Neuron (in vitro differentiated cells): ENCODE measurements at regions not wholly inside any gene's neighbourhood (a gene's known extent, or its start where the extent isn't known, plus 50 kb on each side); places are given as distances from the start of the nearest gene placed in this dataset.

ENCODE experiments used
- H2AFZ ChIP-seq: one replicate; pipeline ENCODE4 v1.6.1; 2013; ENCODE audit warnings: low read depth, mild to moderate bottlenecking, inconsistent platforms, low read length, moderate library complexity
- H3K27me3 ChIP-seq: one replicate; pipeline ENCODE4 v1.6.1; 2013; ENCODE audit warnings: low read length; ENCODE audit not compliant: insufficient read depth
- H3K36me3 ChIP-seq: one replicate; pipeline ENCODE4 v1.6.1; 2013; ENCODE audit warnings: low read length; ENCODE audit not compliant: insufficient read depth
- H3K4me1 ChIP-seq: one replicate; pipeline ENCODE4 v1.6.1; 2013; ENCODE audit warnings: low read length; ENCODE audit not compliant: insufficient read depth
- H3K4me3 ChIP-seq: 2 replicates; pipeline ENCODE4 v1.5.1; 2013; ENCODE audit warnings: mild to moderate bottlenecking, low read length, moderate library complexity
- H3K9me3 ChIP-seq: one replicate; pipeline ENCODE4 v1.6.1; 2013; ENCODE audit warnings: low read length

DNA sequence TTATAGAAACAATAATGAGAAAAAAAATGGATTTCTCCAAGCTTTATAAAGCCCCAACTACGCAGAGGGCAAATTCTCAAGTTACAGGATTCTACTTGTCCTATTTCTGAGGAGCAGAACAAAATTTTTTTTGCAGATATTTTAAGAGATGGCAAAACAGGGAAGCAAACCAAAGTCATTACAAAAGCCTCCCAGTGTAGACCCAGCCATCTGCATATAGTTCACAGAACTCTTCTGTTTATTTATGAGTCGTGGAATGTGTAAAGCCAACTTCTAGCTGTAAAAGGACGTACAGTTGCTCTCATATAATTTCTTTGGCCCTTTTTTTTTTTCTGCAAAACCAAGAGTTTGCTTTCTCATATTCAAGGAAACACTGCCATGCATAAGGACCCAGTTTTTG, 120.4 kb downstream of the PCDH7 start:
- H3K4me1 ChIP-seq: peaks cover 25% of the 10 kb centered on the region
- H3K27me3 ChIP-seq: no peaks in the 10 kb centered on the region
- H3K4me3 ChIP-seq: no peak overlapping the region
- H2AFZ ChIP-seq: no peak overlapping the region
- no peaks in the 10 kb centered on the region for H3K9me3 ChIP-seq
- no peaks in the 10 kb centered on the region for H3K36me3 ChIP-seq

DNA sequence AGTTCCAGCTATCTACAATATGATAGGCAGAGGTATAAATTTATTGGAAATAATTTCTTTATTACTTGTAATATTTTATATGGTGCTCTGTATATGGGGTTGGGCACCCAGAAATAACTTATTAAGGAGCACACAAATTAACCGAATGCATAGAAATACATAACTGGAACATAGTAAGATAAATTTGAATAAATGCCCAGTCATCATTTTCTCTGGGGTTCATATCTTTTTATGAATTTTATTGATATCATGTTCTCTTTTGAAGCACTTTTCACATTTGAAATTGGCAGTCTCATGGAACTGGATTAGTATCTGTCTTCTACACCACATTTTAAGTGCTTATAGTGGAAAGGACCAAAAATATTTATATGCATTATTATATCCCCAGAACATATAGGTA, 122.0 kb downstream of the PCDH7 start:
- Histone ChIP-seq H3K4me3 (no peak overlapping the region), H3K9me3 (no peaks in the 10 kb centered on the region), H3K36me3 (no peaks in the 10 kb centered on the region), H3K27me3 (no peaks in the 10 kb centered on the region), H2AFZ (no peak overlapping the region), H3K4me1 (peaks cover 16% of the 10 kb centered on the region)

DNA sequence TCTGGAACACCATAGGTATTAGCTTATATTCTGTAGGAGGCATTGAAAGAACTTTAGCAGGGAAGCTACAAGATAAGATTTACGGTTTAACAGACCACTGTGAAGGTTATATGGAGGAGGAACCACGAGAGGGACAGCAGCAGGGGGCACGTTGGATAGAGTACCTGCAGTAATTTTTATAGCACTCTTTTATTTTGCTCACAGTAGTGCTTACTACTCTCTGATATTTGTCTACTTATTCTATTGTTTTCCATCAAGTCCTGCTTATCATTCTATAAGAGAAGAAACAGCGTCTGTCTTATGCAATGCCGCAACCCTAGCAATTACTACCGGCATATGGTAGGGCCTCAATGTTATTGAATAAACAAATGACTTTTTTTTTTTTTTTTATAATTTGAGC, 122.5 kb downstream of the PCDH7 start:
- no peak overlapping the region for H2AFZ ChIP-seq
- no peaks in the 10 kb centered on the region for H3K9me3 ChIP-seq
- H3K36me3 ChIP-seq: no peaks in the 10 kb centered on the region
- no peaks in the 10 kb centered on the region for H3K27me3 ChIP-seq
- no peak overlapping the region for H3K4me3 ChIP-seq
- peaks cover 14% of the 10 kb centered on the region for H3K4me1 ChIP-seq

DNA sequence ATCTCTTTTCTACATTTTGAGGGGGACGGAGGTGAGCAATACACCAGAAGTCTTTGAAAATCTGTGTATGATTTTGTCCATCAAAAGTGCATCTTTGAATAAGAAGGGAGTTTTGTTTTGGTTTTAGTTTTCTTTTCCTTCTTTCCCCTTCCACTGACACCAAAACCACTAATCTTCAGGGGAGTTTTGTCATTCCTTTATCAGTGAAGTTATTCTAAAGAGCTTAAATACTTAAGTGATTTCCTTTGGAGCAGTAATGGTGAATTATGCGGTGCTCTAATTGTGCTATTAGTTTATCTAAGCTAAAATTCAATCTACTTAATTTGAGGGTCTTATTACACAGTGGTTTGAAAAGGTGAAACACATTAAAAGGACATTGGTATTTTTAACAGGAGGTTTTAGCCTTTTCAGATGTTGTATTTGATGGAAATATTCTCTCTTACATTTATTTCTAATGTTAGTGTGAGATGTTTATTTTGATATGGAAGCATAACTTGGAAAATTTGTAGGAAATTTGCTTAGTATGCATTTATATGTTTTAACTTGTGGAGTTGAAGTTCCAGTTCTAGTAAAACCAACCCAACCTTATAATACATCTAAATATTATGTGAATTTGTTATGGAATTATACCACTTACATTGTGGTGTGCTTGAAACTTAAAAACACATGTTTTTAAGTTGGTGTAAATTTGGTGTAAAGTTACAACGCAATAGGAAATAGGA, 124.9 kb downstream of the PCDH7 start:
- H3K4me3 ChIP-seq: no peak overlapping the region
- no peaks in the 10 kb centered on the region for H3K36me3 ChIP-seq
- H2AFZ ChIP-seq: no peak overlapping the region
- no peaks in the 10 kb centered on the region for H3K27me3 ChIP-seq
- peaks cover 3% of the 10 kb centered on the region for H3K4me1 ChIP-seq
- no peaks in the 10 kb centered on the region for H3K9me3 ChIP-seq

DNA sequence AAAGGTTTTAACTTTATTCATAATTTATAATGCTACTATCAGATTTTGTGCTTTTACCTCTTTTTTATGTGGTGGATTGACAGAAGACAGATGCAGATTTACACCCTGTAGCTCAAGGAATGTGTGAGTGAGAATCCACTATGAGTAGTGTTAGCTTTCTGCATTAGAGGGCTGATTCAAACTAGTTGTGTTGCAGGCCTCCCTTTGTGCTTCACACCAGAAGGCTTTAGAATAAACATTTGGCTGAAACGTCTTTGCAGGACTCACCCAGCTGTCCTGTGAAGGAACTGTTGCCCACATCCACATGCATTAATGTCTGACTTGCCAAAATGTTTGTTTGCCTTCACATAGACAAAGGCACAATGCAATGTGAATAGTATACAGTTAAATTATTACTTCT, 127.0 kb downstream of the PCDH7 start:
- H3K36me3 ChIP-seq: no peaks in the 10 kb centered on the region
- no peaks in the 10 kb centered on the region for H3K27me3 ChIP-seq
- H3K4me3 ChIP-seq: no peak overlapping the region
- no peaks in the 10 kb centered on the region for H3K9me3 ChIP-seq
- H3K4me1 ChIP-seq: peaks cover 3% of the 10 kb centered on the region
- H2AFZ ChIP-seq: no peak overlapping the region

DNA sequence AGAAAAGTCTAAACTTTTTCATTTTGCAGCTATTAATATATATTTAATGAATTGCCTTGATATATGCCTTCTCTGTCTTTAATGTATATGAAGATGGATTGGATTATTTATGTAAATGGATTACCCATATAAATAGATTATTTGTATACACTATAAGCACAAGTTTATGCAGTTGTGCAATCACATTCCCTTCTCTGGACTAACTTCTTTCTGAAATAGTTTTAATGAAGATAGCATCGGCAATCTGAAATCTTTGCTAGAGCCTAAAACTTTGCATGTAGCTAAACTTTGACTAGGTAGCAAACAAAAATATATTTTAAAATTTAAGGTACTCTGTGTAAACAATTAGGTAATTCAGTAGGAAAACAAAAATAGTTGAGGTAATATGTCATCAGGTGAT, 127.8 kb downstream of the PCDH7 start:
- Histone ChIP-seq H3K36me3 (no peaks in the 10 kb centered on the region), H3K4me1 (peaks cover 3% of the 10 kb centered on the region), H2AFZ (no peak overlapping the region), H3K4me3 (no peak overlapping the region), H3K27me3 (no peaks in the 10 kb centered on the region), H3K9me3 (no peaks in the 10 kb centered on the region)

DNA sequence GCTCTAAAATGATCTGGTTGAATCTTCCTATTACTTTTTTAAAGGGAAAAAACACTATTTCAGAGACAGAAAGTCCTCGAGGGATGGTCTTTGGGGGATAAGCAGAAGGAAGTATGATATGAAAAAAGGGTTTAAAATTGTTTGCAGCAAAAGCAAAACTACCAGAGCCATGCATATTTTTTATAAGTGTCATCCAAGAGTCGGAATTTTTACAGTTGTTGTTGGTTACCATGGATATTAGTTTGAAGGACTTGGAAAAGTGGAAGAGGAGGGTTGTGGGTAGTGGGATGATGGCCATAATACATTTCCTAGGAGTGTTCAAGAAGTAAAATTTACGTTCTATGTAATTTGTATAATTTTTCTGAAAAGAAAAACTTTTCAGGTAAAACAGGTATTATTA, 134.4 kb downstream of the PCDH7 start:
- no peaks in the 10 kb centered on the region for H3K27me3 ChIP-seq
- no peaks in the 10 kb centered on the region for H3K9me3 ChIP-seq
- H3K4me1 ChIP-seq: no peaks in the 10 kb centered on the region
- H2AFZ ChIP-seq: no peak overlapping the region
- no peaks in the 10 kb centered on the region for H3K36me3 ChIP-seq
- H3K4me3 ChIP-seq: no peak overlapping the region

DNA sequence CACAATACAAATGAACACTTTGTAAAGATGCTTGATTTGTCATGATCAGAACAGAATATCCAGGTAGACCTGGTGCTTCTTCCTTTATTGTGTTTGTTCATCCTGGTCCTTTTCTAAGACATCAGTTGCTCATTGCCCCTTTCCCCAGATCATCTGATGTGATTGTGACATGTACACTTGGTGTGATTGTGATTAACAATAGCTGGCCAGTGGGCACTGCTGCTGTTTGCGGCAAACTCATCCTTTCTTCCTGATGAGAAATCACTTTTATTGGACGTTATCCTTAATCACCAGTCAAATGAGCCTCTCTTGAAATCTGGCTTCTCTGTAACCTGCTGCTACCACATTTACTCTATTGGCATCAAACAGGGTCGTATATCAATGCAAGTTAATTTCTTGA, 135.1 kb downstream of the PCDH7 start:
- Histone ChIP-seq H3K27me3 (no peaks in the 10 kb centered on the region), H3K4me1 (no peaks in the 10 kb centered on the region), H3K4me3 (no peak overlapping the region), H3K36me3 (no peaks in the 10 kb centered on the region), H3K9me3 (no peaks in the 10 kb centered on the region), H2AFZ (no peak overlapping the region)

DNA sequence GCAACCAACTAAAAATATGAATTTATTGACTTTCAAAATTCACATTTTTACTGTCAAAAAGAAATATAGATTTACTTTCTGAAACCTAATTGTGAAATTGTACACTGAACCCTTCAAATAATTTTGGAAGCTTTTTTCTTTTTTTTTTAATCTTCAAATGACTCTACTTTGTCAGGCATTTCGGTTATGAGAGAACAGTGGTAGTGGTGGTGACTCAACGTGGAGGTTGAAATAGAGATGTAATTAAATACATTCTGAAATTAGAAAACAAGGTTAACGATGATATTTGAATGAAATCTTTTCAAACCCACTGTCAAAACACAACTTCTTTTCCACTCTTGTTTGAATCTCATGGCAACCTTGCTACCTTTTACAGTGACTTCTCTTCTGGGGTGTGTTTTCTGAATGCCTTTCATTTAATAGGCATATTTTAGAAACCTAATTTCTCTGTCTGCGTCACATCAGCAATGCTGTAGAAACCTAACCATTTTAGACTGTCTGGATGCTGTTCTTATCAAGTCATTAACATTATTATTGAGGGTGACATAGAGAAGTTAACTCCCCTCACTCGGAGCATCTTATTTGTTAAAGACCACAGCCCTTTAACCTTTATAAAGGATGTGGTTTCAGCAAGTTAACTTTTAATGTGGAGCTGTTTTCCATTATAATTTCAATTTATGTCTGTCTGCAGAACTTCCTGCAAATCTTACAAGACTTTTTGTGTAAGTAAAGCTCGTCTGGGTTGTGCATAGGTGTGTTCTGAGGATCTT, 136.8 kb downstream of the PCDH7 start:
- Histone ChIP-seq H3K4me1 (peaks cover under 1% of the 10 kb centered on the region), H3K4me3 (no peak overlapping the region), H3K9me3 (no peaks in the 10 kb centered on the region), H2AFZ (no peak overlapping the region), H3K27me3 (no peaks in the 10 kb centered on the region), H3K36me3 (no peaks in the 10 kb centered on the region)

DNA sequence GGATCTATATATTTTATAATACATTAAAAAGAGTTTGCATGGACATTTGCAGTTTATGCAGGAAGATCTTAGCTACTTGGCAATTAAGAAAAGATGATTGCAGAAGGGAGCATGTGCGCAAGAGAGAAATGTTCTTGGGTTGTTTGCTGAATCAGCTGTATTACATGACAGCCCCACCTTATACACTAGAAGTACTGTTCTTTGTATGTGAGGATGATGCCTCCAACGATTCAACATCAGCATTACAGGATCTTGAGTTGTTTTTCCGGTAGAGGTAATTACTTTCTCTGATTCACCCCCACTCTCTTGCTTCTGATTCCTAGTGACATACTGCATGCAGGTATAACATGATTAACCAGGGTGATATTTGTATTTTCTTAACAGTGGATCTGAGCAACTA, 140.8 kb downstream of the PCDH7 start:
- Histone ChIP-seq H3K4me1 (peaks cover 9% of the 10 kb centered on the region), H3K27me3 (no peaks in the 10 kb centered on the region), H2AFZ (no peak overlapping the region), H3K36me3 (no peaks in the 10 kb centered on the region), H3K9me3 (no peaks in the 10 kb centered on the region), H3K4me3 (no peak overlapping the region)

DNA sequence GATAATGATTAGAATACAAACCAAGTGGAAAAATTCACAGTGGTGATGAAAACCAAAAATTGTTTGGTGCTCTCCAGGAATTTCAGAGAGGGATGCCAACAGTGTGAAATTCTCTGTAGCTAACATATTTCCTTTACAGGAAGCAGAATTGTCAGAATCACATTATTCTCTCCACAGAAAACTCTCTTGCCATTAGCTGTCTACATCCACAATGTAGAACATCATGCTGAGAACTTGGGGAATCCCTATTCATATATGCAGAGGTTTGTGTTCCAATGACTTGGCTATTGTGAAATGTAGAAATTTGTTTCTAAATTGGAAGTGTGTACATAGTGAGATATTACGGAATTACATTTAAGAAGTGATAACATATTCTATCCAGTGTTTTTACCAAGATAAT, 142.0 kb downstream of the PCDH7 start:
- Histone ChIP-seq H3K9me3 (no peaks in the 10 kb centered on the region), H3K4me1 (peaks cover 15% of the 10 kb centered on the region), H3K27me3 (no peaks in the 10 kb centered on the region), H3K4me3 (no peak overlapping the region), H3K36me3 (no peaks in the 10 kb centered on the region), H2AFZ (no peak overlapping the region)

DNA sequence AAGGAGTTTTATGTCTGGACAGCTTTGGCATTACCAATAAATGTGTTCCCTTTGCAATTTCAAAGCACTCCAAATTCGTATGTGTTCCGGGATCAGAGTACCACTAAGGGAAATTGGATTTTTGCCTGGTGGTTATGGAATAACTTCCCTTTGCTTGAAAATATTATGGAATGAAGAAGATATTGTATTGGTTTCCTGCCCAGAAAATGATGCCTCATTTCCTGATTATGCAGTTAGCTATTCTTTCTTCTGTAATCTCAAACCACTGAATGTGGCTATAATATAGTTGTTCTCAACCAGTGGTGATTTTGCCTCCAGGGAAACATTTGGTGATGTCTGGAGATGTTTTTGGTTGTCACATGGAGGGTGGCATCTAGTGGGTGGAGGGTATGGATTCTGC, 142.9 kb downstream of the PCDH7 start:
- Histone ChIP-seq H2AFZ (no peak overlapping the region), H3K4me3 (no peak overlapping the region), H3K9me3 (no peaks in the 10 kb centered on the region), H3K27me3 (no peaks in the 10 kb centered on the region), H3K36me3 (no peaks in the 10 kb centered on the region), H3K4me1 (peaks cover 15% of the 10 kb centered on the region)

DNA sequence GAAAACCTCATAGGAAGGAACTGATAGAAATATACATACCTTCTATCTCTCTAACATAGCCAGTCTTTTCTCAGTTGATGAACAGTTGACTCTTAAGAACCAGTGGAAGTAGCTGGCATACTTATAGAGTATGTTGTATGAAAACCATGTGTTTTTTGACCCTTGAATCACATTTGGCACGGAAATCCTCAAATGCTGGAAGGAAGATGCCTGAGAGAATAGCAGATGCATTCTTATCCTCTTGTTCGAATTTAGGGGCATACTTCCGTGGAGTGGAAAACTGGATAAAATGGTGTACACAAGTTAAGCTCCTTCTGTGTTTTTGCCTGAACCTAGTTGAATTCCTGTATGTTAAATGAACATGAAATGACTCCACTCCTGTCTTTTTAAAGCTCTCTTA, 145.5 kb downstream of the PCDH7 start:
- no peak overlapping the region for H2AFZ ChIP-seq
- no peaks in the 10 kb centered on the region for H3K9me3 ChIP-seq
- no peak overlapping the region for H3K4me3 ChIP-seq
- H3K27me3 ChIP-seq: no peaks in the 10 kb centered on the region
- no peaks in the 10 kb centered on the region for H3K36me3 ChIP-seq
- H3K4me1 ChIP-seq: peaks cover 15% of the 10 kb centered on the region
